Hematopoietic multipotent progenitor cell (in vitro differentiated cells): ENCODE measurements at regions not wholly inside any gene's neighbourhood (a gene's known extent, or its start where the extent isn't known, plus 50 kb on each side); places are given as distances from the start of the nearest gene placed in this dataset.

Source experiments
- DNase-seq, 3 donors: peaks; one replicate each; pipeline ENCODE4 v3.0.0-alpha.2; 2011 to 2015; ENCODE audit warnings: low read depth in 2 of 3, low spot score in 2 of 3

GRCh38 chr11:28606930-28607329 lies 498.7 kb downstream of the METTL15 start:
- no peak for DNase-seq

GRCh38 chr11:28599656-28600055 lies 491.5 kb downstream of the METTL15 start:
- DNase-seq, result no peak

- no peak for DNase-seq
Measured at GRCh38 chr11:28598531-28598930, 490.3 kb downstream of the METTL15 start.

GRCh38 chr11:28596816-28597215 lies 488.6 kb downstream of the METTL15 start:
- DNase-seq, result no peak

GRCh38 chr11:28592141-28592540 lies 484.0 kb downstream of the METTL15 start:
- DNase-seq, result no peak

GRCh38 chr11:28584992-28585391 lies 476.8 kb downstream of the METTL15 start:
- DNase-seq, result no peak

GRCh38 chr11:28582506-28582905 lies 474.3 kb downstream of the METTL15 start:
- DNase-seq, result no peak

GRCh38 chr11:28581286-28582242 lies 473.4 kb downstream of the METTL15 start:
- no peak for DNase-seq

- no peak for DNase-seq
Measured at GRCh38 chr11:28571371-28571770, 463.2 kb downstream of the METTL15 start.

GRCh38 chr11:28569106-28569505 lies 460.9 kb downstream of the METTL15 start:
- DNase-seq, result no peak

GRCh38 chr11:28566339-28567089 lies 458.3 kb downstream of the METTL15 start:
- no peak for DNase-seq

GRCh38 chr11:28559492-28559891 lies 451.3 kb downstream of the METTL15 start:
- no peak for DNase-seq

- DNase-seq, result no peak
Measured at GRCh38 chr11:28547321-28547741, 439.1 kb downstream of the METTL15 start.

- DNase-seq, result no peak
Measured at GRCh38 chr11:28545536-28545935, 437.3 kb downstream of the METTL15 start.

- DNase-seq, result no peak
Measured at GRCh38 chr11:28542561-28542960, 434.4 kb downstream of the METTL15 start.

GRCh38 chr11:28539239-28540030 lies 431.2 kb downstream of the METTL15 start:
- no peak for DNase-seq

- DNase-seq, result no peak
Measured at GRCh38 chr11:28537822-28538221, 429.6 kb downstream of the METTL15 start.

GRCh38 chr11:28536504-28537267 lies 428.5 kb downstream of the METTL15 start:
- no peak for DNase-seq

GRCh38 chr11:28535677-28536076 lies 427.5 kb downstream of the METTL15 start:
- no peak for DNase-seq
